Activated CD8-positive, alpha-beta memory T cell treated with anti-CD3 and anti-CD28 coated beads, Interleukin-2, amount 50 U/mL, for 4 hours (primary cell): ENCODE measurements at regions not wholly inside any gene's neighbourhood (a gene's known extent, or its start where the extent isn't known, plus 50 kb on each side); places are given as distances from the start of the nearest gene placed in this dataset.
"Not testable (repeated sequence)": the region's sequence is repeated elsewhere in the genome, so short reads cannot be mapped to it uniquely, and the experiment has no call there.

Experiments used
- DNase-seq: peaks from one replicate; pipeline ENCODE4 v3.0.0-alpha.2; 2020

GRCh38 chr7:51639661-51640334 lies 323.2 kb upstream of the COBL start:
- DNase-seq = no peak

GRCh38 chr7:51636503-51636902 lies 319.9 kb upstream of the COBL start:
- DNase-seq = no peak

- no peak for DNase-seq
Measured at GRCh38 chr7:51635775-51636174, 319.2 kb upstream of the COBL start.

GRCh38 chr7:51634538-51634937 lies 317.9 kb upstream of the COBL start:
- DNase-seq = no peak

GRCh38 chr7:51634025-51634424 lies 317.4 kb upstream of the COBL start:
- DNase-seq = no peak

- DNase-seq = no peak
Measured at GRCh38 chr7:51633596-51633995, 317.0 kb upstream of the COBL start.

- no peak for DNase-seq
Measured at GRCh38 chr7:51633006-51633405, 316.4 kb upstream of the COBL start.

GRCh38 chr7:51630933-51631332 lies 314.3 kb upstream of the COBL start:
- DNase-seq = no peak

GRCh38 chr7:51629206-51629605 lies 312.6 kb upstream of the COBL start:
- no peak for DNase-seq

GRCh38 chr7:51621956-51622355 lies 305.3 kb upstream of the COBL start:
- DNase-seq = no peak

- no peak for DNase-seq
Measured at GRCh38 chr7:51620706-51621105, 304.1 kb upstream of the COBL start.

- no peak for DNase-seq
Measured at GRCh38 chr7:51619880-51620279, 303.3 kb upstream of the COBL start.

- no peak for DNase-seq
Measured at GRCh38 chr7:51617686-51618085, 301.1 kb upstream of the COBL start.

- DNase-seq = no peak
Measured at GRCh38 chr7:51613911-51614357, 297.3 kb upstream of the COBL start.

- DNase-seq = no peak
Measured at GRCh38 chr7:51611937-51612336, 295.3 kb upstream of the COBL start.

GRCh38 chr7:51607447-51607846 lies 290.8 kb upstream of the COBL start:
- no peak for DNase-seq

GRCh38 chr7:51606601-51607154 lies 290.1 kb upstream of the COBL start:
- no peak for DNase-seq

- no peak for DNase-seq
Measured at GRCh38 chr7:51602376-51602775, 285.8 kb upstream of the COBL start.

GRCh38 chr7:51601461-51601860 lies 284.9 kb upstream of the COBL start:
- no peak for DNase-seq

GRCh38 chr7:51599935-51600334 lies 283.3 kb upstream of the COBL start:
- DNase-seq = not testable (repeated sequence)

GRCh38 chr7:51593628-51594027 lies 277.0 kb upstream of the COBL start:
- no peak for DNase-seq

- no peak for DNase-seq
Measured at GRCh38 chr7:51592842-51593599, 276.4 kb upstream of the COBL start.

GRCh38 chr7:51591223-51591622 lies 274.6 kb upstream of the COBL start:
- no peak for DNase-seq

GRCh38 chr7:51590746-51591145 lies 274.1 kb upstream of the COBL start:
- DNase-seq = no peak
